Skeletal muscle cell (primary cell): ENCODE measurements at regions not wholly inside any gene's neighbourhood (a gene's known extent, or its start where the extent isn't known, plus 50 kb on each side); places are given as distances from the start of the nearest gene placed in this dataset.
"Not testable (repeated sequence)": the region's sequence is repeated elsewhere in the genome, so short reads cannot be mapped to it uniquely, and the experiment has no call there.

Experiments used
- DNase-seq: peaks from one replicate; pipeline ENCODE4 v3.0.0-alpha.2; 2010; ENCODE audit warnings: low read depth
- H3K4me3 ChIP-seq: 2 replicates; pipeline ENCODE4 v1.5.1; 2011; ENCODE audit warnings: low read depth, mild to moderate bottlenecking, control low read depth, low read length, moderate library complexity

DNA sequence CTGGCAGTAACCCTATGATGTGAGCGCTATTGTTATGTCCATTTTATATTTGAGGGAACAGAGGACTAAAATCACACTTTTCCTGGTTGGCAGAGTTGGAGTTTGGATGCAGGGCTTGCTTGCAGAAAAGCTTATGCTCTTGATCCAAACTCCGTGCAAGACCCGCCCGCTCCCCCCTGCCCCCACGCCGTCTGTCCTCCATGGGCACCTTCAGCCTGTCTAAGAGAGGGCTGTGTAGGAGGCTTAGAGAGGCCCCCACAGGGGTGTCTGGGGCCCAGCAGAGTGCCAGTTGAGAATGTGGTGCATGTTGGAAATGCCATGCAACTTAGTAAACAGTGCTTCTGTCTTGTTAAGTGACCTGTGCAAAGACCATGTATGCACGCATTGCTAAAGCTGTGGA is 170.5 kb upstream of the NPY start:
- no peak for DNase-seq
- no peak overlapping the region for H3K4me3 ChIP-seq

DNA sequence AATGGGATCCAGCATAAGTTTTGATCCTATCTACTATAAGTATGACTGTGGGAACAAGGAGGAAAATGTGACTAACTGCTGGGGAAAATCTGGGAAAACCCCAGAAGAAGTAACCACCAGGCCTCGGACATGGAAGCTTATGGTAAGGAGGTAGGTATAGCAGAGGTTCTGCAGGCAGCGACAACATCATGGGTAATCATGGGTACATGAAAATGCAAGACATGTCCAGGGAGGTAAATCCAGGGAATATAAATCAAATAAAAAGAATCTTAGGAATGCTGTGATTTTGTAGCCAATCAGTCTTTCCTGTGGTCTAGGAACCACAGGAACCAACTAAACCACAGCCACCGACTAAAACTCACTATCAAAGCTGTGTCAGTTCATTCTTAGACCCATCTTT is 168.3 kb upstream of the NPY start:
- no peak overlapping the region for H3K4me3 ChIP-seq
- no peak for DNase-seq

DNA sequence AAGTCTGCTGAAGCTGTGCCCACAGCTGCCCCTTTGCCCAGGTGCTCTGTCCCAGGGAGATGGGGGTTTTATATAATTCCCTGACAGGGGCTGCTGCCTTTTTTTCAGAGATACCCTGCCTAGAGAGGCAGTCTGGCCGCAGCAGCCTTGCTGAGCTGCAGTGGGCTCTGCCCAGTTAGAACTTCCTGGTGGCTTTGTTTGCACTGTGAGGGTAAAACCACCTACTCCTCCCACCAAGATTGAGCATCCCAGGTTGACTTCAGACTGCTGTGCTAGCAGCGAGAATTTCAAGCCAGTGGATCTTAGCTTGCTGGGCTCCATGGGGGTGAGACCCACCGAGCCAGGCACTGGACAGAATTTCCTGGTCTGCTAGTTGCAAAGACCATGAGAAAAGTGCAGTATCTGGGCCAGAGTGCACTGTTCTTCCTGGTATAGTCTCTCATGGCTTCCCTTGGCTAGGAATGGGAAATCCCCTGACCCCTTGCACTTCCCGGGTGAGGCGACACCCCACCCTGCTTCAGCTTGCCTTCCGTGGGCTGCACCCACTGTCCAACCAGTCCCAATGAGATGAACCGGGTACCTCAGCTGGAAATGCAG is 166.0 kb upstream of the NPY start:
- DNase-seq, H3K4me3 ChIP-seq: not testable (repeated sequence)

DNA sequence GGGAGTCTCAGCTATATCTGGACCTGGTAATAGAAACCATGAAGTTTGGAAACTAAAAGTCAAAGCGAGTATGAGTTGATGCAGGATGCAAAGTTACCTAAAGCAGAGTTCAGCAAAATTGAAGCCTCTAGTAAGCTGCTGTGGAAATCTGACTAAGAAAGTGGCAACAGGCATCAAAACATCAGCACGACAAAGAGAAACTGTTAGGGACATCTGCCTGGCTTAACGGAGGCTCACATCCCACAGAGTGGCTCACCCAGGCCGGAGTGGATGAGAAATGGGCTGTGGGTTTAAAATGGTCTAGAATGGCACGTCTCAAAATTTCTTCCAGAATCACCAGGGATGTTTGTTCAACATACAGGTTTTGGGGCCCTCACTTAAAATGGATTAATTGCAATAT is 164.1 kb upstream of the NPY start:
- DNase-seq, result no peak
- no peak overlapping the region for H3K4me3 ChIP-seq

DNA sequence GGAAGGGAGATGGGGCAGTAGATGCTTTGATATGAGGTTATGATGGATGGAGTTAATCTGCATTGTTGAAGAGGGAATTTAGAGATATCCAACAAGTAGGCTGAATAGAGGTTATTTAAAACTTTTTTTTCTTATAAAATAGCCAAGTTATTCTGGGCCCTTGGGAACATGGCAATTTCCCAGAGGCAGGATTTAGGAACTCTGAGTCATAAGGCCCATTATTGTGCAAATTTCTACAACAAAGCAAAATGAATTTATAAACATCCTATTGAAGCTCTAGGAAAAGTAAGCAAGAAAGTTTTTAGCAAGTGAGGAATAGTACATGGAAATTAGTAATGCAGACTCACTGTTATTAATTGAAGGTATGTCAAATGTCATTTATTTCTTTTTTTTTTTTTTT is 160.9 kb upstream of the NPY start:
- no peak overlapping the region for H3K4me3 ChIP-seq
- no peak for DNase-seq

DNA sequence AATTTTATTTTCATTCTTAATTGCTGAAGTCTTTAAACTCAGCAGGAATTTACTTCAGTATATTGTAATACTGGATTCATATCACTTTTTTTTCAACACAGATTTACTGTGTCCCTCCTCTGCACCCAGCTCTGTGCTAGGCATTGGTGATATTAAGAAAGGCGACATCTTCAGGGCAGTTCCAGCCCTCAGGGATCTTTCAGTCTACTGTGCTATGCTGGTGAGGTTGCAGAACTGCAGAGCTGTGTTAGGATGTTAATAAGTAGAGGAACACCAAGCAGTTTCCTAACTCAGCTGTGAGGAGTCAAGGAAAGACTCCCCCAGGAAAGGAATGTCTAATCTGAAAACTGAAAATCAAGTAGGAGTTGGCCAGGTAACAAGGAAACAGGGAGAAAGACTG is 158.2 kb upstream of the NPY start:
- DNase-seq, result no peak
- H3K4me3 ChIP-seq, result no peak overlapping the region

DNA sequence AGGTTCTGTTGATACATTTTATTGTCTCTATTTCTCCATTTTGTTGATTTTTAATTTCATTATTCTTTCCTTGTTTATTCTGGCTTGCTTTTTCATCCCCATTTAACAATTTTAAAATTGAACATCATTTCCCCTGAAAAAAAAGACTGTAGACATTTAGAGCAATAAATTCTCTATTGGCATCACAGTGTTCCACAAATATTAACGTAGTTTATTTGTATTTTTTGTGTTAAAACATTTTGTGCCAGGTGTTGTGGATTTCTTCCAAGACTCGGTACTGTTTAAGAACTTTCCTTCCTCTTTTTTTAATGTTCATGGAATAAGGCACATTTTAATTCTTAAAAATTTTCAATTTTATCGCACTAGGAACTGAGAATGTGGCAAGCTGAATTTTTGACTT is 156.1 kb upstream of the NPY start:
- H3K4me3 ChIP-seq, result no peak overlapping the region
- DNase-seq, result no peak

DNA sequence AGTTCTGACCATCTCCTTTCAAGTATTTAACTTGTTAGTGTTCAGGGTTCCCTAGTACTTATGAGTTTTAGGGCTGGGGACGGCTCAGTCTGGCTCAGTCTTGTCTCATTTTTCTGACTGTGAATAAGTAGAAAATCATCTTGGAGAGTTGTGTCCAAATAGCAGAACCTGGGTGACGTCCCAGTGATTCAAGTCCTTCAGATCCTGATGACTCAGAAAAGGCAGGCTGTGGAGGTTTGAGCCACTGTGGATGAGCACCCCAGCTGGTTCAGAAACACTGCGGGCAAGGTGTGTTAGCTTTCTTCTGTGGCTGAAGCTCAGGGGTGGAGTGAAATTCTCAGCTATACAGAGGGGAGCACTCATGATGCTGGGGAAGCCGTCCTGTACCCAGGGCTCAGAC is 154.4 kb upstream of the NPY start:
- DNase-seq, result no peak
- H3K4me3 ChIP-seq, result no peak overlapping the region

DNA sequence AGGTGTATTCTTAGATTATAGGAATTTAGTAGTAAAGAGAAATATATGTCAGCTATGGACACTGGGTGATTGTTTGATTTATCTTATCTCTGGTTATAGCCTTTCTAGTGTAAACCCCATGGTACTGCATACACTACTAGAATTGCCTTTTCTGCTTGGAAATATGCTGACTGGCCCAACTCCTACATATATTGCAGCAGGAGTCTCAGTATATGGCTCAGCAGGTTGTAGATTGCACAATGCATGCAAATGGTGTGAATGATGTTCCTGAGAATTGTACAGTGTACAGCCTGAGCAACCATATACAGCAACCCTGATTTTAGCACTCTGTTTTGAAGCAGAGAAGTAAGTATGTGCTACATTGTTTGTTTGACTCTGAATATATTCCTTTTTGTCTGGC is 153.4 kb upstream of the NPY start:
- DNase-seq, result no peak
- no peak overlapping the region for H3K4me3 ChIP-seq

DNA sequence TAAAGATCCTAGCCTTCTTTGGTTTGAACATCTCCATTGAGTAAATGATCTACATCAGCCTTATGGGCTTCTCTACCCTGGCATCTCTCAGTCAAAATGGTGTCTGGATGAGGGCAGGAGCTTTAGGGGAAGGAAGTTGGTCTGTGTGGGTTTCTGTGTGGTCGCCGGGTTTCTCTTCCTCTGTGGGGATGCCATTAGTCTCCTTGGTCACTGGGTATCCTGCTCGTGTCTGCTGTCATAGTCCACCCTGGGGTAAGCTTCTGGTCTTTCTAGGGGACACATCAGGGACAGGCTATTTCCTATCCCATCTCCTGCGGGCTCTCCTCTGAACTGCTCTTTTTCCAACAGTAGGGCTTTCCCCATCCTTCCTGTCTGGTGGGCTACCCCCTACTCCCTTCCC is 150.3 kb upstream of the NPY start:
- no peak overlapping the region for H3K4me3 ChIP-seq
- no peak for DNase-seq

DNA sequence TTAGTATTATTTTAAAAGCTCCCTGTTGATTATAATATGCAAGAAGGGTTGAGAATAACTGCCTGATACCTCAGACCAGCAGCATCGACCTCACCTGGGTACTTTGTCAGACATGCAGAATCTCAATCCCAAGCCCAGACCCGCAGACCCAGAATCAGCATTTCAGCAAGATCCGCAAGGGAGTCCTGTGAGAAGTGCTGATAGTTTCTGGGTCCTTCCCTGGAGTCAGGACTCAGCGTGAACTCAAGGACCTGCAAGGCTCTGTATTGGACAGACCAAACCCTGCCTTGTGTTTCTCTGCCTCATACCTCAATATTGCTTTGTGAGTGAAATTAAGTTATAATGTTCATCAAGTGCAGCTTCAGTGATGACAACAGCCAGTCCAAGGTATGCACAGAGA is 149.5 kb upstream of the NPY start:
- H3K4me3 ChIP-seq, result no peak overlapping the region
- DNase-seq, result no peak

DNA sequence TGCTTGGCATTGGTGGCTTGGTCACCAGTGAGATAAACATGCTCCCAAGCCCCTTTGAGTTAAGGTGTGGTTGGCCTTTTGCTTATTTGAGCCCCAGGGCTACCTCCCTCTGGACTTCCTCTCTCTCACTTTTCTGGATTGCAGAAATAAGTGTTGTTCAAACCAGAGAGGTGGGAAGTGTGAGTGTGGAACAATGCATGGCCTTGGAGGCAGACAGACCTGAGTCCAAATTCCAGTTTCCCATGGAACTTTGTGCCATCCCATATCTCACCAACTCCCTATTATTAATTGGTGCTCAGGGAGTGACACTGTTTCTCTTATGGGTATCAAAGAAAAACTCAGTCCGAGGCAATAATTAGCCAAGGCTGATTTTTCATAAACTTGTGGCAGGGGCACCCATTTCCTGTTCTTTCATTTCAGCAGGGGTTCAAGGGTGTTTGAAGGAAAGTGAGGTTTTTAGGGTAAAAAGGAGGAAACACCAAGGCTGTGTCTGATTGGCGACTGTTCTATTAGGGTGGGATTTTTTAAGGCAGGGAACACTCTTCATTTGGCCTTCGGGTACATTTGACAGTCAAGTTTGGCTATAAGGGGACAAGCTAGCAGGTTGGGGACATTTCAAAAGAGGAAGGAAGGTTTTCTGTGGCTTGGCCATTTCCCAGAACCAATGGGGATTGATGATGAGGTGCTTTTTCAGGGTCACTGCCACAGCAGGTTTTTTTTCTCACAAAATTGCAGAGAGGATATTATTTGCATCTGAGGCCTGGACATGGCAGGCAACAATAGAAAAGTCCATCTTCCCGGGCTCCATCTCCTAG is 148.8 kb upstream of the NPY start:
- DNase-seq, result no peak
- H3K4me3 ChIP-seq, result no peak overlapping the region

DNA sequence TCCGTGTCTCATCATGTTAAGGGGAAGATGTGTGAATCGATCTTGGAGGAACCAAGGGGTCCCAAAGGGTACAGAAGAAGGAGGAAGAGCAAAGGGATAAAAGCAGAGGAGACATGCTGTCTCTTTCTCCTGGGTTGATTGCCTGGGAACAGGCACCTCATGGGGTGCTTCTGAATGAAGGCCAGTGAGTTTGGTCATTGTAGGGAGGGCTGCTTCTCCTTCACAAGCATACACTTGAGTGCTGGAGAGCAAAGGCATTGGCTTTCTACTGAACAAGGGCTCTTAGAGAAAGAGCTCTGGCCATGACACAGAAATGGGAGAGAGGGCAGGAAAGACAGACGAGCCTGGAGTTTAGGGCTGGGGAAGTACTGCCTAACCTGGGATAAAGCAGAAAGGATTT is 146.7 kb upstream of the NPY start:
- DNase-seq, result no peak
- H3K4me3 ChIP-seq, result no peak overlapping the region

DNA sequence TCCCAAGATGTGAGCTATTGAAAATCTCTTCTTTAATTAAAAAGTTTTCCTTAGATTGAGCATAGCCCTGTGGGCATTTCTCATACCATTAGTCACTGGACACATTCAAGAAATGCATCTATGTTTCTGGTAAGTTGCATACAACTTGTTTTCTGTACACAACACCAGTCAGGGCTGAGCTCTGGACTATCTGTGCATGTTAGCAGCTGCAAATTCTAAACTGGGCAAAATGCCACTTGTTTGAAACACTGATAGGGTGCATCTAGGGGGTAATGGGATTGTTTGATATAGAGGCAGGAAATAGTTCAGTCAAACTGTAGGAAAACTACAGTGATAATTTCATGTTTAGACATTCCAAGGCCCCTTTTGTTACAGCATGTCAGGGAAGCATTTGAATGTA is 145.6 kb upstream of the NPY start:
- H3K4me3 ChIP-seq, result no peak overlapping the region
- DNase-seq, result no peak

DNA sequence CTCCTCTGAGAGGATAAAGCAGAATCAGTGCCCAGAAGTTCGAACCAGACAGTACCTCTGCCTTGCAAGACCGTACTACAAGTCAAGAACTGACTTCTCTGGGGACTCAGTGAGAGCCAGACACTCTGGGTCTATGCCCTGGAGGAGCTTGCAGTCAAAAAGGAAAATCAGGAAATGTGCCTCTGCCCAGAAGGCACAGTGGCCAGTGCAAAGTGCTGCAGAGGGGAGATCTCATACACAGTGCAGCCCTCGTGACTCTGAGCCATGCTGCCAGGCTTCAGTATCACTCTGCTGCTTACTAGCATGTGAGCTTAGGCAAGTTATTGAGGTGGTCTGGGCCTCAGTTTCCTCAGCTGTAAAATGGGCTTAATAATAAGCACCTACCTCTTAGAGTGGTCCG is 144.0 kb upstream of the NPY start:
- no peak for DNase-seq
- no peak overlapping the region for H3K4me3 ChIP-seq

DNA sequence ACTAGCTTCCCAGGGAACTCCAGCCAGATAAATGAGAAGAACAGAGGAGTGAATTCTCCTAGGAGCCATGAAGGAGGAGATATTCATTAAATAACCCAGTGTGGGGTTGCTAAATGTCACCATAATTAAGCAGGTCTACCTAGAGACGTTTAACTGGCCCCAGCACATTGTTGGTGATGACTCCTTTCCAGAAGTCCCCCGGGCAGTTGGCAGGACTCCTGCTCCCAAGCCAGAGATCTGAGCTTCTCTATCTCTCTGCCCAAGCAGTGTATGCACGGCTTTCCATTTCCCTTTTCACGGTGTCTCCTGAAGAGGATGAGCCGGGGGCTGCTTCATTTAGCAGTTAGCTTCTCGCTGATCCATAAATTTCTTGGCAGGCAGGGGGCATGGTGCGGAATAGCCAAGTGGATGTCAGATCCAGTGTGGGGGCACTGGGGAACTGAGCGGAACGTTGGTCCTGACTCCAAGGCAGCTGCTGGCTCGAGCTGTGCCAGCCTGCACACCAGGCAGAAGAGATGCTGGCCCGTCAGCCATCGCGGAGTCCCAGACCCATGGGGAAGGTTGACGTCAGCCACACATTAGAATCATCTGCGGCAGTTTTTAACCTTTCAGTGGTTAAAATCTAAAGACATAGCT is 142.0 kb upstream of the NPY start:
- DNase-seq, result no peak
- H3K4me3 ChIP-seq, result no peak overlapping the region

DNA sequence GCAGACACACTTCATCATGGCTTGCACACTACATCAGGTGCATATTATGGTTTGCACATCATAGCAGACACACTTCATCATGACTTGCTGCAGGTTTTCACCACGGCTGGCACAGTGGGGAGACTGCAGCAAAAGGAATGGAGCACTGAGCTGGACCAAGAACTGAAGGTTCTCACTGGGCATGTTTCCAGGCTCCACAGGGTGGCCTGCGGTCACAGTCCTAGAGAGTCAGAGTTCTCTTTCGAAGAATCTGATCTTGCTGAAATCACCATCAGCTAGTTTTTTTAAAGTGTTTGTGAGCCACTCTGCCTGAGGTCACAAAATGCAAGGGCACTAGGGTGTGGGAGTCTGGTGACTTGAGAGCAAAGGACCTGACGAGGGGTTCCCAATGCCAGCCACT is 140.4 kb upstream of the NPY start:
- no peak overlapping the region for H3K4me3 ChIP-seq
- no peak for DNase-seq

DNA sequence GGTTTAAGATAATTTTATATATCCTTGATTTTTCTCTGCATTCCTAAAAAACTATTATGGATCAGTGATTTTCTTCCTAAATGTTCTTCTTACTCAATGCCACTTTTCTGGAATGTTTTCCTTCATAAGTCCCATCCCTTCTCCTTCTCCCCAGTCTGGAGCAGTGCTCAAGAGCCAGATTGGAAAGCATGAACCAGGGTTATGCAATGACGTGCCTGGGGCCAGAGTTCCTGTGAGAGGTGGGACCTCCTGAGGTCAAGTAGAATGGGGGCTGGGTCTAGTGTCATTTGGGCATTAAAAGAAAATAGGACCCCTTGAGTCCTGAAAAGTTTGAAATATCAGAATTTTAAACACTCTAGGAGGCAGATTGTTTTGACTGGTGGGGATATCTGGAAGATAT is 132.0 kb upstream of the NPY start:
- H3K4me3 ChIP-seq, result no peak overlapping the region
- DNase-seq, result no peak

DNA sequence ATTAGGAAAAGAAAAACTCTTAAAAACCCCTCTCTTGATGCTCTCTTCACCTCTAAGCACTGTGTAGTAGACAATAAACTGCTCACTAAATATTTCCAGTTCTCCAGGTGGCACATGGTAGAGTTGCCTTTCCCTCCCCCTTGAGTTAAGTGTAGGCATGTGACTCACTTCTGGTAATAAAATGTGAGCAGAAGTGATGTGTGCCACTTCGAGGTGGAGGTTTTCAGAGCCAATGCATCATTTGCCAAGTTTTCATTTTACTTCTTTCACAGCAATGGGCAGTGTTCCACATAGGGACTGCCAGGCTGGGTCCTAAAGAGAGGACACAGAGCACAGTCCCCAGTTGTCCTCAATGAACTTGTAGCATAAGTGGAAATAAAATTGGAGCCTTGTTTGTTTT is 131.6 kb upstream of the NPY start:
- no peak for DNase-seq
- no peak overlapping the region for H3K4me3 ChIP-seq

DNA sequence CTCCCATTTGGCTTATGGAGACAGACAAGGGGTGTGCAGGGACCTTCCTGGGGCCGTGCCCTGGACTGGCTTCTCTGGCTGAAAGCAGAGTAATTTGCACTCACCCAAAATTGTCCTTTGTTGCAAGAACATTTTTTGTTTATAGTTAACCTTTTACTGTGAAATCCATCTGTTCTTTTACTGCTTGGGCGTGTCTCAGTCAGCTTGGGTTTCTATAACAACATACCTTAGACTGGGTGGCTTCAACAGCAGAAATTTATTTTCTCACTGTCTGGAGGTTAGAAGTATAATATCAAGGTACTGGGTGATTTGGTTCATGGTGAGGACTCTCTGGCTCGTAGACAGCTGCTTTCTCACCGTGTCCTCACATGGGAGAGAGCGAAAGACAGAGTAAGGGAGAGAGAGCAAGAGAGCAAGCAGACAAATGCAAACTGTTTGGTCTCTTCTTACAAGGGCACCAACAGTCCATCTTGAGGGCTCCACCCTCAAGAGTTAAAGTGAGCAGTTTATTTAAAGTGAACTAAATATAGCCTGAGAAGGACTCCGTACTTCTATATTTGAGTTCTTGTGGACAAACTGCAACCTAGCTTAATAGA is 131.0 kb upstream of the NPY start:
- no peak overlapping the region for H3K4me3 ChIP-seq
- no peak for DNase-seq

DNA sequence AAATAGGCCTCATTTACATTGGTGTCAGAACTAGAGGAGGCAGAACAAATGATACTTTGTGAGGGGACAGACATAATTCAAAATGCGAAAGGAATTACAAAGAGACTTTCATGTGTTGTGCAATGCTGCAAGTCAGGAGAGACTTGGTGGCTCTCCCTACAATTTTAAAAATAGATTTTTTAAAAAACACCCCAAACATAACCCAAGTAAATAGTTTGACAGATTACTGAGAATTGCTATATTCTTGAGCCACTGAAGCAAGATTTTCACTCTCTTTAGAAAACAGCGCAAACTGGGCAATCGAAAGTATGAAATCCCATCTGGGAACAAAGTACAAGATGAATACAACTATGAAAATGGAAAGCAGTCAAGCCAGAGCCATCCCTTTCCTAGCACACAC is 126.3 kb upstream of the NPY start:
- no peak for DNase-seq
- H3K4me3 ChIP-seq, result no peak overlapping the region
